ENCODE measurements at regions not wholly inside any gene's neighbourhood (a gene's known extent, or its start where the extent isn't known, plus 50 kb on each side); places are given as distances from the start of the nearest gene placed in this dataset.
A peak's percentile ranks its signal among the peaks of the same experiment; 100 is the strongest.

DNA sequence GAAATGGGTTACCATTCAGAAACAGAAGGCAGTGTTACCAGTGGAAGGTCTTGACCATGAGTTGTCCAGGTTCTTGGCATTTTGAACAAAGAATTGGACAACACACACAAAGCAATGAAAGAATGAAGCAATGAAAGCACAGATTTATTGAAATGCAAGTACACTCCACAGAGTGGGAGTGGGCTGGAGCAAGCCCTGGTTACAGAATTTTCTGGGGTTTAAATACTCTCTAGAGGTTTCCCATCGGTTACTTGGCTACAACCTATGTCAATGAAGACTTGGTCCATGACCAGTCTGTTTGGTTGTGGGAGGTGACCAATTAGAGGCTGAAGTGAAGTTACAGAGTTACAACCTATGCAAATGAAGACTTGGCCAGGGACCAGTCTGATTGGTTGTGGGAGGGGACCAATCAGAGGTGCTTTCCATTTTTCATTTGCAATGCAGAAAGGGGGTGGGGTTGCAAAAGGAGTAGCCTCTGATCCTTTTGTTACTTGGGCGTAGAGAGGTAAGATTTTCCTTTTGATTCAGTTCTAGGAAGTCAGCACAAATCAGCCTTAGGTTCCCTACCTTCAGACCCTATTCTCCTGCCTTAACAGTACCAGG lies 71.7 kb upstream of the SPRY4 start:
- Mint-ChIP-seq H3K4me3 (ENCODE audit: low read depth) (no peak overlapping the region), H3K36me3 (ENCODE audit: insufficient read depth) (peaks cover 11% of the 10 kb centered on the region), H3K27me3 (peaks cover under 1% of the 10 kb centered on the region), H3K27ac (no peak overlapping the region), H3K9me3 (ENCODE audit: low read depth) (peaks cover 19% of the 10 kb centered on the region), H3K4me1 (ENCODE audit: low read depth) (peaks cover 2% of the 10 kb centered on the region)
- no peak for DNase-seq (ENCODE audit: low spot score, unreplicated experiment)
- TF ChIP-seq, protein P1, sequence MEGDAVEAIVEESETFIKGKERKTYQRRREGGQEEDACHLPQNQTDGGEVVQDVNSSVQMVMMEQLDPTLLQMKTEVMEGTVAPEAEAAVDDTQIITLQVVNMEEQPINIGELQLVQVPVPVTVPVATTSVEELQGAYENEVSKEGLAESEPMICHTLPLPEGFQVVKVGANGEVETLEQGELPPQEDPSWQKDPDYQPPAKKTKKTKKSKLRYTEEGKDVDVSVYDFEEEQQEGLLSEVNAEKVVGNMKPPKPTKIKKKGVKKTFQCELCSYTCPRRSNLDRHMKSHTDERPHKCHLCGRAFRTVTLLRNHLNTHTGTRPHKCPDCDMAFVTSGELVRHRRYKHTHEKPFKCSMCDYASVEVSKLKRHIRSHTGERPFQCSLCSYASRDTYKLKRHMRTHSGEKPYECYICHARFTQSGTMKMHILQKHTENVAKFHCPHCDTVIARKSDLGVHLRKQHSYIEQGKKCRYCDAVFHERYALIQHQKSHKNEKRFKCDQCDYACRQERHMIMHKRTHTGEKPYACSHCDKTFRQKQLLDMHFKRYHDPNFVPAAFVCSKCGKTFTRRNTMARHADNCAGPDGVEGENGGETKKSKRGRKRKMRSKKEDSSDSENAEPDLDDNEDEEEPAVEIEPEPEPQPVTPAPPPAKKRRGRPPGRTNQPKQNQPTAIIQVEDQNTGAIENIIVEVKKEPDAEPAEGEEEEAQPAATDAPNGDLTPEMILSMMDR (IDR thresholded peaks at IDR 0.05; ENCODE audit: unreplicated experiment): no peak

DNA sequence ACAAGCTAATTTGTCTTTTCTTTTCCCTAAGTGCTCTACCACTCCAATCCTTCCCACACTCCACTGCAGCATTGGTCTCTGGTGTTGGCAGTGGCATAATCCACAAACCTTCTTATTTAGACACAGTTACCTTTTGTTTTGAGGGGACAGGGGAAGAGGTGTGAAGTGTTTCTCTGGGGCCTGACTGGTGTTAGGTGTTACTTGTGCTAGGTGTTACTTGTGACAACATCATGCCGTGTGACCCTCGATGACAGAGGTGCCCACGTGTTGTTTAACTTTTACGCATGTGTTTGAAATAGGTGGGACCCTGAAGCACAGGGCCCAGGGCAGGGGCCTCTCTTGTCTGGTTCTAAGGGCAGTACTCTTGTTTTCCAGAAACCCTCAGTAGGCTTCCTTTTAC lies 70.5 kb upstream of the SPRY4 start:
- Mint-ChIP-seq H3K4me3 (ENCODE audit: low read depth) (no peak overlapping the region), H3K9me3 (ENCODE audit: low read depth) (peaks cover 19% of the 10 kb centered on the region), H3K27me3 (peaks cover 8% of the 10 kb centered on the region), H3K4me1 (ENCODE audit: low read depth) (peaks cover 8% of the 10 kb centered on the region), H3K36me3 (ENCODE audit: insufficient read depth) (peaks cover 11% of the 10 kb centered on the region), H3K27ac (no peak overlapping the region)
- no peak for DNase-seq (ENCODE audit: low spot score, unreplicated experiment)
- TF ChIP-seq, protein P1 (IDR thresholded peaks at IDR 0.05; ENCODE audit: unreplicated experiment): no peak

DNA sequence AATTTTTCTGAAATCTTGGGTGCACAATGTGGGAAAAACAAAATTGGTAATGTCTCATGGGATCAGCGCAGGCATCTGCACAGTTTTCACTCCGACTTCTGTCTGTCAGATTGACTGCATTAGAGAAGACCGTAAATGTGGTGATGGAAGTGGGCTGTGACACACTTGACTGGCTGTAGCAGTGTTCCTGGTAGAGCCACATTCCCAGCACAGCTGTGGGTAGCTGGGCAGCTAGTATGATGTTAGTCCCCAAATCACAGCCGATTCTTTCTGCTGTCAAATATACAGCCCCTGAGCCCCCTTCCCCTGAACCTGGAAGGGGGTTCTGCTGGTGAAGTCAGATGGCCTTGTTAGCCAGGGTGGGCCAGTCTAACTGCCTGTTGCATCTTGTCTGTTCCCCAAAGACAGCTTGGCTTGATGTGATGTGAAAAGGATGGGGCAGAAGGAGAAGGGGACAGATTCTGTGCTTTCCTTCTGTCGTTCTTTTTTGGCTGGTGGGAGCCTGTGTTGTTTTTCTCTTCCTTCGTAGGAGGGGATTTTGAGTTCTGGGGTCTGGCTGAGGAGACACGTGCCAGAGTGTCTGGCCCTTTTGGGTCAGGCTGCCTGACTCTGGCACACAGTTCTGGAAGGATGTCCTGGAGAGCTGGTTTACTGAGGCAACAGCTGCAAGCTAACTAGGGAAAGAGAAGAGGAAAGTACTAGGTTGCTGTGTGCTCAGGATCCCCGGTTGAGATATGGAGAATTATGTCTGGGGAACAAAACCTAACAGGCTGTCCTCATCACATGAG lies 66.4 kb upstream of the SPRY4 start:
- Mint-ChIP-seq H3K27ac (peak overlapping the region; percentile 55), H3K9me3 (ENCODE audit: low read depth) (peaks cover 12% of the 10 kb centered on the region), H3K4me3 (ENCODE audit: low read depth) (no peak overlapping the region), H3K27me3 (peaks cover 8% of the 10 kb centered on the region), H3K36me3 (ENCODE audit: insufficient read depth) (peaks cover 8% of the 10 kb centered on the region), H3K4me1 (ENCODE audit: low read depth) (peaks cover 30% of the 10 kb centered on the region)
- TF ChIP-seq, protein P1 (IDR thresholded peaks at IDR 0.05; ENCODE audit: unreplicated experiment): no peak
- no peak for DNase-seq (ENCODE audit: low spot score, unreplicated experiment)

DNA sequence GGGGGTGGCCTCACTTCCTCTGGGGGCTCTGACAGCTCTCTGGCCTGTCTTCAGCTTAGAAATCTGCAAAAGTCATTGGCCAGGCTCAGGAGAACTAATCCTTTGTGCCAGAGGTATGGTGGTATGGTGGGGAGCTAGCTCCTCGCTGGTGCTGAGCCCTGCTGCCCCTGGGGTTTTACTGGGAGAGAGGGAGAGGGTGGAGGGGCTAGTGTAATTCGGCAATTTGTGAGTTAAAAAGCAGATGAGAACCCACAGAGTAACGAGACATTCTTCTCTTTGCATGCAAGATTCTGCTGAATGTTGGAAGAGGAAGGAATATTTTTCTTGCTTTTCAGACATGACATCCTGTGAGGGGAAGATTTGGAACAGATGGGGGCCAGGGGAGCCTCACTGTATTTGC lies 65.5 kb upstream of the SPRY4 start:
- H3K9me3 Mint-ChIP-seq (ENCODE audit: low read depth): peaks cover 3% of the 10 kb centered on the region
- H3K4me3 Mint-ChIP-seq (ENCODE audit: low read depth): no peak overlapping the region
- TF ChIP-seq, protein P1 (IDR thresholded peaks at IDR 0.05; ENCODE audit: unreplicated experiment): no peak
- peaks cover 30% of the 10 kb centered on the region for H3K4me1 Mint-ChIP-seq (ENCODE audit: low read depth)
- no peak overlapping the region for H3K27ac Mint-ChIP-seq
- DNase-seq (ENCODE audit: low spot score, unreplicated experiment): no peak
- H3K36me3 Mint-ChIP-seq (ENCODE audit: insufficient read depth): peaks cover 2% of the 10 kb centered on the region
- peaks cover 8% of the 10 kb centered on the region for H3K27me3 Mint-ChIP-seq

DNA sequence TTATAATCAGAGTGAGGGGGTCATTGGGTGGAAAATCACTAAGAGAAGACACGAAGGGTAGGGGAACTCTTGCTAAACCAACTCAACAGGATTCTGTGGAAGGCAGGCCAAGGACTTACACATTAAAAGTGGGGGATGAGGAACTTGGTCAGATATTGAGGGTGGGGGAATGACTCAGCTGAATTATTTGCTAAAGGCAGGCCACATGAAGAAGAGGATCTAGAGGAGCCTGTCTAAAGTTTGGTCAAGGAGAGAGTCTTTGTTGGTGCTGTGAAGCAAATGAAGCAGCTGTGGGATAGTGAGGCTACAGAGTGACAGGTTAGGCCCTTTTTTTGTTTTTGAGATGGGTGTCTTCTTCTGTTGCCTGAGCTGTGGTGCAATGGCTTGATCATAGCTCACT lies 63.9 kb upstream of the SPRY4 start:
- Mint-ChIP-seq H3K9me3 (ENCODE audit: low read depth) (no peaks in the 10 kb centered on the region), H3K27ac (peak overlapping the region; percentile 44), H3K27me3 (peaks cover 8% of the 10 kb centered on the region), H3K36me3 (ENCODE audit: insufficient read depth) (no peaks in the 10 kb centered on the region), H3K4me3 (ENCODE audit: low read depth) (no peak overlapping the region), H3K4me1 (ENCODE audit: low read depth) (peaks cover 30% of the 10 kb centered on the region)
- TF ChIP-seq, protein P1 (IDR thresholded peaks at IDR 0.05; ENCODE audit: unreplicated experiment): no peak
- no peak for DNase-seq (ENCODE audit: low spot score, unreplicated experiment)

Data from progenitor cell of endocrine pancreas (in vitro differentiated cells).